HG03558 (cell line): ENCODE measurements at regions not wholly inside any gene's neighbourhood (a gene's known extent, or its start where the extent isn't known, plus 50 kb on each side); places are given as distances from the start of the nearest gene placed in this dataset.

Experiments
- ATAC-seq: cut with Tn5 transposase; IDR thresholded peaks from one replicate; pipeline ENCODE4 v1.9.1; 2021; ENCODE audit warnings: moderate number of reproducible peaks; ENCODE audit not compliant: unreplicated experiment; ENCODE audit errors: extremely low read depth

- ATAC-seq = peak; percentile 99
Observed at GRCh38 chr15:100703032-100703578, 100.7 kb downstream of the ASB7 start.

GRCh38 chr15:100703671-100704070 is 101.3 kb downstream of the ASB7 start:
- no peak for ATAC-seq

DNA sequence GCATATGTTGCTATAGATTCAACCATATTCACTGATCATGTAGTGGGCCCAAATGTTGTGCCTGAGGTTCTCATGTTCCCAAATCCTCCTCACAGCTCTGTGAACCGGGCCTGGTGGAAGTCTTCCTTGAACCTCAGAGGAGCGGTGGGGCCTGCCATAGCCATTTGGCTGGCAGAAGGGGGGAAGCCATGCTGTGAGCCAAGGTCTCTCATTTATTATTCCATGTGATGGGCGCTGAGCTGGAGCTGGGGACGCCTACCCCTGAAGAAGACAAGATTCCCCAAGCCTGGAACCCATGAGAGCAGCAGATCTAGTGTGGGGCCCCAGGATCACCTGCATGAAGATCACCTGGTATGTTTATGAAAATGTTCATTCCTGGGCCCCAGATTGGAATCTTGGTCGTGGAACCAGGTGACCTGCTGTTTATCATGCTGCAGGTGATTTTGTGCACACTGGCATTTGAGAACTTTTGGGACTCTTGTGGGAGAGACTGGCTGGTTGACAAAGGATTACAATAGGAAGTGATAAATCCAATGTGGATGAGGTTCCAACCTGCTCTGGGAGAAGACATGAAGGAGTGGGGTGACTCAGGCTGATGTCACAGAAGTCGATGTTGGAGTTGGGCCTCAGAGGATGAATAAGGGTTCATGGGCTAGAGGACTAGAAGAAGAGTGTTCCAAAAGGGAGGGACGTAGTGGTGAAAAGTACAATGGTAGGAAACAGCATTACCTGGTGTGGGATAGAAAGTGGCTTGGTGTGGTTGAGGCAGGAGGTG is 102.1 kb downstream of the ASB7 start:
- no peak for ATAC-seq

- ATAC-seq = no peak
Observed at GRCh38 chr15:100705065-100705464, 102.7 kb downstream of the ASB7 start.

- no peak for ATAC-seq
Observed at GRCh38 chr15:100705841-100706240, 103.5 kb downstream of the ASB7 start.

DNA sequence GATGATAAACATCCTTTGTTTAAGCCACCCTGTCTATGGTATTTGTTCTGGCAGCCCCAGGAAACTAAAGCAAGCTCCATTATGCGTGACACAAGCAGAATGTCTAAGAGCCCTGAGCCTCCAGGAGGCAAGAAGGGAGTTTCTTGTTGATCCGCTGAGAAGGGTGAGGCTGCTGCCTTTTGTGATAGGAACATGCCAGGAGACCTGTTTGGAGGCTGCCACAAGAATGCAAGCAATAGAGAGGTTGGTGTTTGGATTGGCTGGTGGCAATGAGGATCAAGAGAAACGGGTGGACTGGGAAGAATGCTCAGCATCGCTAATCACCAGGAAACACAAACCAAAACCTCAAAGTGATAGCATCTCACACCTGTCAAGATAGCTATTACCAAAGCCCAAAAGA is 104.8 kb downstream of the ASB7 start:
- no peak for ATAC-seq

GRCh38 chr15:100708916-100709315 is 106.5 kb downstream of the ASB7 start:
- no peak for ATAC-seq

DNA sequence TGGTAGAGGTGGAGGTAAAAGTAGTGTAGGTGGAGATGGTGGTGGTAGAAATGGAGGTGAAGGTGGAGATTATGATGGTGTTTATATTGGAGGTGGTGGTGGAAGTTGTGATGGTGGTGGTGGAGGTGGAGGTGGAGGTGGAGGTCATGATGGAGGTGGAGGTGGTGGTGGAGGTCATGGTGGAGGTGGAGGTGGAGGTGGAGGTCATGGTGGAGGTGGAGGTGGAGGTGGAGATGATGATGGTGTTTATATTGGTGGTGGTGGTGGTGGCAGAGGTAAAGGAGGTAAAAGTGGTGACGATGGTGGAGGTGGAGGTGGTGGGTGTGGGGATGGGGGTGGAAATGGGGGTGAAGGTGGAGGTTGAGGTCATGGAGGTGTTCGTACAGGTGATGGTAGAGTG is 107.8 kb downstream of the ASB7 start:
- ATAC-seq = no peak

DNA sequence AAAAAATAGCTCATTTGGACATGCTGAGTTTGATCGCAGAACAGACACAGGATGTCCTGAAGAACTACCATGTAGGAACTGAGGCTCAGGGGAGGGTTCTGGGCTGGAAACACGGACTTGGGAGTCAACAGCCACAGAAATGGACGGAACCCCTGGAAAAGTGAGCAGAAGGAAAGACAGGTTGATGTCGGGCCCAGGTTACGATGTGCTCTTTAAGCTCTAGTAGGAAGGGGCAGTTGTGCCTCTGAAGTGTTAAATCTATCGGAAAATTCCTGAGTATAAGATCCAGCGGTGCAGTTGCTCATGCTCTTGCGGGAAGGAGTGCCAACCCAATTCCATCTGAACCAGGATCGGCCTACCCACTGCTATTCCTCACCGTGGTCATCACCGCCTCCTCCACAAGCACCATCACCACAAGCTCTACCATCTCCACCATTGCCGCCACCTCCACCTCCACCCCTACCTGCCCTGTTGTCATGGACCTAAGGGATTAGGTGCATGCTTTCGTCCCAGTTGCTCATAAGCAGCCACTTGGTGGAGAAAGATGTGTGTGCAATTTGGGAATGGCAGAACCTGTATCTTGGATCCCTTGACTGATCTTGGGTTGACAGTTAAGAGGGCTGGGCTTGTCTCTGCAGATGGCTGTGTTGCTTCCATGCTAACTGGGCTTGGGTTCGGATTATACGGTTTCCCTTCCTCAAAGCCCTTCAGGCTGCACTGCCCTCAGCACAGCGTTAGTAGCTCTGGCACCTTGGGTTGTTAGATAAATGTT is 108.5 kb downstream of the ASB7 start:
- no peak for ATAC-seq

GRCh38 chr15:100711516-100712021 is 109.2 kb downstream of the ASB7 start:
- ATAC-seq = no peak

DNA sequence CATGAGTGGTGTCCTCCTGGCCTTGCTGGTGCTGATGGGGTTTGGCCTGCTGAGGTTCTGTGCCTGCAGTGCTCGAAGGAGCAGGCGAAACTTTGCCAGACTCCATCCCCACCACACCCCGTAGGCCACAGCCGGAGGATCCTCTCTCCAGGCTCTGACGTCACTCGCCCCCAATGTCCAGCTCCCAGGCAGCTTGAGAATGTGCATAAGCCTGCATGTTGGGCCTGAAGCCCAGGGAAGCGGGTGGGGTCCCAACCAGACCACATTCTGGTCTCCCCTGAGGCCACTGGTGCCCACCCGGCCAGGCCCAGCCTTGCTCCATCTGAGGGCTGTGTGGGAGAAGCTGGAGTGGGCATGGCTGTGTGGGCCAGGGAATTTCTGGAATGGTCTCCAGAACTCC is 109.8 kb downstream of the ASB7 start:
- ATAC-seq = no peak

DNA sequence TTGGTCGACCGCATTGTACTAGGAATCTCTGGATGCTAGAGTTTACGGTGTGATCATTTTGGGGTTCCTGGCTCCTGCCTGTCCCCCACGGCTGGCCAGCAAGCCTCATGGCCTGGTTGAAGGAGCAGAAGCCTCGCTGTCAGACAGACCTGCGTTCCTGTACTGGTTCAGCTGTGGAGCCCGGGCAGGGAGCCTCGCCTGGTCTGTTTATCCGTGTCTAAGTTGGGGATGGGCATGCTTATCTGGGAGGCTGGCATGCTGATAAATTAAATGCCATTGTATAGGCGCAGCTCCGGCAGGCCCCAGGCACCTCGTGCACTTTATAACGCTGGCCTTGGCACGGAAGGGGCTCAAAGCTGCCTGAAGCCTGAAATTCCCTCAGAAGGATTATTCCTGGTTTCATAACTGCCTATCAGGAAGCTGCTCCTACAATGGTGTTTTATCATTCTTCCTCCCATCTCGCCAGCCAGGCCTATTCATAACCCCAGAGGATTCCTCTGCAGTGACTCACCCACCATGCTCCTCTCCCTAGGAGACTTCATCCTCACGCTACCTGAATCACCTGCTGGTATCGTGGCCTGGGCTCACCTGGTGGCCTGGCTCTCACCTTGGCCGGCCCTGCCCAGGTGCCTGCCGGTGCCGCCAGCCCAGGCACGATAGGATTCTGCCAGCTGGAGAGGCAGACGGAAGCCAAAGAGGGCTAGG is 110.9 kb downstream of the ASB7 start:
- ATAC-seq = no peak

DNA sequence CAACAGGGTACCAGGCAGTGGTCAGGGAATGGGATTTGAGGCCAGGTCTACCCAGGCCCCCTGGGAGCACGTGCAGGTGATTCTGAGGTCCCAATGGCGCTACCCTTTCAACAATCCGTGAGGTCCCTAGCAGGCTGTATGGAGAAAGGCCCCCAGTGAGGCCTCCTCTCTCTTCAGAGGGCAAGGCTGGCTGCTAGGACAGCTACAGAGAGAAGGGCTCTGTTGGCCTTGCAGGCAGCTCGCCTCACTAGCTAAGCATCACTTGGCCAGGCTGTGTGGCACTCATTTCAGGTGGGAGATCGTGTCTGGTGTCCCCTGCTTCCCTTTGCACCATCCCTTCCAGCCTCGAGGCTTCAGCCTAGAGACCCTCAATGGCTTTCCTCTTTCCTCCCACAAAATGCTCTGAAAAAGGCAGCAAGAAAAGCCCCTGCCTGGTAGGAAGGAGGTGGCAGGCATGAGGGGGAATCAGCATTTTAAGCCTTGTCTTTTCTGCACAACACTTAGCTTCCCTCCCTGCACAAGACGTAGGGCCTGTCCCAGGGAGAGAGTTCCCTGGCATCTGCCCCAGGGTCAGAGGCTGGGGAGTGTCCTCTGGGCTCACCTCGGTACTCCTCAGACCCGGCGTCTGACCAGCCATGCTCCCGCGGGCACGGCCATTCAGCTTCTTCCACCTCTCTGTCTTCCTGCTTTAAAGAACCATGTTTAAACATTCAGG is 111.8 kb downstream of the ASB7 start:
- no peak for ATAC-seq

GRCh38 chr15:100714749-100715342 is 112.5 kb downstream of the ASB7 start:
- ATAC-seq = no peak

GRCh38 chr15:100715571-100716455 is 113.4 kb downstream of the ASB7 start:
- no peak for ATAC-seq

GRCh38 chr15:100716456-100717085 is 114.2 kb downstream of the ASB7 start:
- ATAC-seq = no peak

DNA sequence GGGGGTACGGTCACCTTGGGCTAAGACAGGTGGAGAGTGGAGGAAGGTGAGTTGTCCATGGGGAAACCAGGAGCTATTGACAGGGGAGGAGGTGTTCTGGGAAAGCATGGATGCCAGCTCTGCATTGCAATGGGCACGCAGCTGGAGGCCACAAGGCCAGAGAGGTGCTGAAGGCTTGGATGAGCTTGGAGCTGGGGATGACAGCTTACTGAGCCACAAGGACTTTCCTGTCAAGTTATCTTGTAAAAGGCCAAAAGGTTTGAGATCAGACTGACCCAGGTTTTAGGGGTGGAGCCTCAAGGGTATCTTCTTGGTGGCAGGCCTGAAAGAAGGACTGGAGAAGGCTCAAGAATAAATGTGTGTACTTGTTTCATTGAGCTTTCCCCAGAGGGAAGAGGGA is 115.2 kb downstream of the ASB7 start:
- no peak for ATAC-seq
